Thyroid gland (tissue), 4 donors: ENCODE measurements at regions not wholly inside any gene's neighbourhood (a gene's known extent, or its start where the extent isn't known, plus 50 kb on each side); places are given as distances from the start of the nearest gene placed in this dataset.
"Not testable (repeated sequence)": the region's sequence is repeated elsewhere in the genome, so short reads cannot be mapped to it uniquely, and the experiment has no call there.

Source experiments
- DNase-seq, 2 donors: peaks; one replicate each; pipeline ENCODE4 v3.0.0-alpha.2; 2019
- H3K27ac ChIP-seq, 3 donors: fragments of 200-600 bp; sonication (generic); 1 replicate in 2 of 3; 2 replicates in 1 of 3; pipeline ENCODE4 v1.5.1; 2016 to 2019; ENCODE audit warnings: mild to moderate bottlenecking in 1 of 3, moderate library complexity in 1 of 3
- H3K27me3 ChIP-seq: fragments of 200-600 bp; sonication (generic); one replicate; pipeline ENCODE4 v1.5.1; 2019
- H3K36me3 ChIP-seq, 2 donors: fragments of 200-600 bp; sonication (generic); one replicate each; pipeline ENCODE4 v1.5.1; 2016 to 2019
- H3K4me1 ChIP-seq, 2 donors: fragments of 200-600 bp; sonication (generic); one replicate each; pipeline ENCODE4 v1.5.1; 2017 to 2019
- H3K4me3 ChIP-seq, 3 donors: fragments of 200-600 bp; sonication (generic); replicated peaks in 1 of 3; 1 replicate in 2 of 3; 2 replicates in 1 of 3; pipeline ENCODE4 v1.5.1; 2016; ENCODE audit warnings: mild to moderate bottlenecking in 1 of 3
- H3K9me3 ChIP-seq: fragments of 200-600 bp; sonication (generic); one replicate; pipeline ENCODE4 v1.5.1; 2017
- WGBS, 2 donors: methylation state at CpG; one replicate each; pipeline ENCODE4 v1.1.5; 2017; 5-methylcytosine and 5-hydroxymethylcytosine counted together
- intact Hi-C: fragments of 100-400 bp; cut with DNase I; formaldehyde crosslinking; loops from one replicate; pipeline ENCODE4 v1.15.1; 2023

DNA sequence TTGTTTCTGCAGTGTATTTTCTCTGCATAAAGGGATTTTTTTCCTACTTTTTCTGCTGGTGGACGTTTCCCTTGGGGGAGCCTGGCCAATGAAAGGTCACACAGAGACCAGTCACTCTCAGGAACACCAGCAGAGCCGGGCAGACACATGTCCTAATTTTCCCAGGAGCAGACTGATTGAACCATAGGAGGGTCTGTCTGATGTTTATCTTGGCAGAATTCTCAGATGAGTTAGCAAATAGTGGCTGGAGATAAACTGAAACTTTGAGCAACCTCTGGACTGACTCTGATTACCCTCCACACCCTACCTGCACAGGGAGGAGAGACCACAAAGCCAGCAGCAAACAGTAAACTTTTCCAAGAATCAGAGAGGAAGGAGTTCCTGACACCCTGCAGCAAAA is 90.0 kb upstream of the PLGLB2 start:
- H3K27ac ChIP-seq, H3K4me1 ChIP-seq, H3K36me3 ChIP-seq, H3K4me3 ChIP-seq, DNase-seq, H3K27me3 ChIP-seq, H3K9me3 ChIP-seq, intact Hi-C loops: not testable (repeated sequence)
- 60 to 71% methylated on average over 2 of the region's 2 CpGs for WGBS, 2 donors

DNA sequence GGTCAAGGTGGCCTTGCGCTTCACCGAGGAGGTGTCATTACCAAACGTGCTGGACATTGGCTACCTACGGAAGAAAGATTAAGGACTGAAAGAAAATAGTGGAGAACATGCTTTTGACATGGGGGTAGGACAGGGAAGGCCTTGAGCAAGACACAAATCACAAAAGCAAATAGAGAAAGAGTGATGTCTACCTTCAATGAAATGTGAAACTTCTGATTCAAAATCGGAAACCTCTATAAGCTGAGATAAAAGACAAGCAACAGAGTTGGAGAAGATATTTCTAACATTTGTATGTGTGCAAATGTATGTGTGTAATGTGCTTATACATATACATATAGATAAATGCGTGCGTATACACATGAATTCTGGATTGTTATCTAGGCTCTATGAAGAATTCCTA is 89.5 kb upstream of the PLGLB2 start:
- H3K9me3 ChIP-seq, intact Hi-C loops, H3K4me3 ChIP-seq, H3K27ac ChIP-seq, DNase-seq, H3K27me3 ChIP-seq, H3K36me3 ChIP-seq, H3K4me1 ChIP-seq: not testable (repeated sequence)
- WGBS, 2 donors = 90% methylated on average over 2 of the region's 7 CpGs; no CpG with 5 or more reads in 1 of the 2 donors

GRCh38 chr2:87658976-87659375 is 88.9 kb upstream of the PLGLB2 start:
- WGBS, 2 donors = 35 to 50% methylated on average over 5 to 6 of the region's 6 CpGs
- H3K9me3 ChIP-seq, H3K4me3 ChIP-seq, intact Hi-C loops, H3K27ac ChIP-seq, H3K36me3 ChIP-seq, H3K27me3 ChIP-seq, H3K4me1 ChIP-seq: not testable (repeated sequence)
- peak in 1 of 2 donors; percentile 3 for DNase-seq

DNA sequence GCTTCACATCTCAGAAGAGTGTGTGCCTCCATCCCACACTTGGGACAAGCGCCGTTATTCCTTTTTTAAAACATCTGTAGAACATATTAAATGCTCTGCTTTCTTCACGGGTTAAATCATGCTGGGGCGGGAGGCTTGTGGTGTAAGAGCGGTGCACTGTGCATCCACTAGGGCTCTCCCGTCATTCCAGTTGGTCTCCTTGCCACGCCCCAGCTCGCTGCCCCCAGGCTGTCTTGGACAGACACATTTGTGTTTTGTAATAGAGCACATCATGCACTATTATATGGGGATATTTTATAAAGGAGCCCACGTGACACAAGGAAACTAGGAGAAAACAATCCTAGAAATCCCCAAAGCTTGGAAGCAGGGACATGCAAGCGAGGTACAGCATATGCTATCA is 87.7 kb upstream of the PLGLB2 start:
- WGBS, 2 donors = 89 to 97% methylated on average over 8 to 9 of the region's 10 CpGs
- H3K27me3 ChIP-seq, H3K9me3 ChIP-seq, H3K4me3 ChIP-seq, H3K27ac ChIP-seq, H3K4me1 ChIP-seq, DNase-seq, H3K36me3 ChIP-seq, intact Hi-C loops: not testable (repeated sequence)

DNA sequence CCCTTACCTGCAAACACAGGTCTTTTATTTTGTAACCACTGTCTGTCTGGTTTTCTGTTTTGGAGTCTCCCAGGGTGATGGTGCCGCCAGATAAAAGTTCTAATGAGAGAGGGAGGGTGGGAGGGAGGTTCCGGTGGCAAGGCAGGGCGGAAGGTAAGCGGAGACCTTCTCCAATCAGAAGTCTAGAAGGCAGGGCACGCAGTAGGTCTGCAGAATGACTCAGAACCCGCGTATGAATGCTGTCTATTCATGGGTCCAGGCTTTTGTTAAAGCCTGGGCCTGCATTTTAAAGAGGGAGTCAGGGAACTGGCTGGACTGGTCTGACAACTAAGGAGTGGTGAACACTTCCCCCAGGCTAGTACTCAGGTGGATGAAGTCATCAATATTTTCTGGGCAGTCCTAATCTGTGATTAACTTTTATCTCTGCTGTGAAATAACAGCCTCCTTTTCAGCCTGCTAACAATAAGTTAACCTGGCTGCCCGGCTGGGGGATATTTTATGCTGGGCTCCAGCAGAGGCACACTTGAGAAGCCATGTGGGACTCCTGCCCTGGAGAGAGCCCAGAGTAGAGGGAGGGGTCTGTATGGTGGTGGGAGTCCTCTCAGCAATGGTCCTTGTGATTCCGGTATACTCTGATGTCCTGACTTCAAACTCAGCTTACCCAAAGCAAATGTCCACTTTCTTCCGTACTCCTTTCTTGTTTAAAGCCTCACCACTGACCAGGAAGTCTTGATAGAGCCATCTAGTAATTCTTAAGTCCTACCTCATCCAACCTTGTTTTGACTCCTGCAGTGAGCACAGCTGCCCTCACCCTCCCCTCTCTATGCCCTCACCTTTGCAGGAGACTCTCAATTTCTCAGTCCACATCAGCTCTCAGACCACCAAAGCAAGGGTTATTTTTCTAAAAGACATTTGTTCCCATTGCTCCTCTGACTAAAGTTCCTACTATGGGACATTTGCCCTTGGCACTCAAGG is 85.3 kb upstream of the PLGLB2 start:
- H3K27me3 ChIP-seq, H3K4me1 ChIP-seq, H3K9me3 ChIP-seq, intact Hi-C loops, H3K4me3 ChIP-seq, H3K36me3 ChIP-seq: not testable (repeated sequence)
- whole genome bisulfite sequencing, 2 donors = 52 to 54% methylated on average over 9 to 10 of the region's 10 CpGs
- H3K27ac ChIP-seq = peak overlapping the region; percentile 71 to 87 (median 84)
- DNase-seq = peak; percentile 68 to 71

GRCh38 chr2:87663347-87663746 is 84.5 kb upstream of the PLGLB2 start:
- H3K9me3 ChIP-seq, intact Hi-C loops: not testable (repeated sequence)

GRCh38 chr2:87667027-87667426 is 80.9 kb upstream of the PLGLB2 start:
- H3K9me3 ChIP-seq, H3K4me1 ChIP-seq, intact Hi-C loops, H3K27ac ChIP-seq, H3K36me3 ChIP-seq, H3K27me3 ChIP-seq, DNase-seq, H3K4me3 ChIP-seq: not testable (repeated sequence)

More at GRCh38 chr2:87663347-87663746, 84.5 kb upstream of the PLGLB2 start:
- H3K27ac ChIP-seq, H3K4me1 ChIP-seq, H3K36me3 ChIP-seq, DNase-seq, H3K4me3 ChIP-seq, H3K27me3 ChIP-seq: not testable (repeated sequence)

GRCh38 chr2:87668361-87668760 is 79.5 kb upstream of the PLGLB2 start:
- DNase-seq, H3K27me3 ChIP-seq, H3K27ac ChIP-seq, H3K4me3 ChIP-seq, H3K4me1 ChIP-seq, H3K9me3 ChIP-seq, H3K36me3 ChIP-seq, intact Hi-C loops: not testable (repeated sequence)
- WGBS, 2 donors = no CpG with 5 or more reads among the region's 5 CpGs

GRCh38 chr2:87669633-87670231 is 78.2 kb upstream of the PLGLB2 start:
- H3K4me1 ChIP-seq, H3K9me3 ChIP-seq, H3K27ac ChIP-seq, H3K4me3 ChIP-seq, DNase-seq, H3K27me3 ChIP-seq, H3K36me3 ChIP-seq, intact Hi-C loops: not testable (repeated sequence)
- 100% methylated on average over 3 of the region's 8 CpGs for WGBS, 2 donors

DNA sequence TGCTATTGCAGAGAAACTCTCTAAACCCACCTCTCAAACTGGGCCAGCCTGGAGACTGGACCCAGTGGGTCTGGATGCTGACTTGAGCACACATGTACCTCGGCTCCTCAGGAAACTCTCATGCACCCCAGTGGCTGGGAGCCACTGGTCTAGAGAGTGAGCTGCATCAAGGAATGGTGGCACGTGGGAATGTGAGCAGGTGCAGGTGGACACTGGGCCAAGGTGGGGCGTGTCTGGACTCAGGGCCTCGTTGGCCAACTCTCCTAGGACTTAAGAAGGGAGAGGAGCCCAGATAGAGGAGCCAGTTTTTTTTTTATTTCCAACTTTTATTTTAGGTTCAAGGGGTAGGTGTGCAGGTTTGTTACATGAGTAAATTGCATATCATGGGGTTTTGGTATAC is 75.5 kb upstream of the PLGLB2 start:
- H3K27me3 ChIP-seq, H3K9me3 ChIP-seq, H3K4me3 ChIP-seq, H3K36me3 ChIP-seq, DNase-seq, H3K27ac ChIP-seq, H3K4me1 ChIP-seq, intact Hi-C loops: not testable (repeated sequence)
- WGBS, 2 donors = 91% methylated on average over 3 of the region's 4 CpGs; no CpG with 5 or more reads in 1 of the 2 donors

- no CpG with 5 or more reads among the region's 2 CpGs for WGBS, 2 donors
- DNase-seq, H3K9me3 ChIP-seq, H3K36me3 ChIP-seq, H3K4me1 ChIP-seq, H3K4me3 ChIP-seq, intact Hi-C loops, H3K27ac ChIP-seq, H3K27me3 ChIP-seq: not testable (repeated sequence)
Observed at GRCh38 chr2:87674729-87675128, 73.2 kb upstream of the PLGLB2 start.

- H3K9me3 ChIP-seq, DNase-seq, H3K27ac ChIP-seq, intact Hi-C loops, H3K4me3 ChIP-seq, H3K27me3 ChIP-seq, H3K4me1 ChIP-seq, H3K36me3 ChIP-seq: not testable (repeated sequence)
- 100% methylated on average over 1 to 2 of the region's 7 CpGs for WGBS, 2 donors
Observed at GRCh38 chr2:87675487-87675886, 72.4 kb upstream of the PLGLB2 start.

- H3K4me3 ChIP-seq, intact Hi-C loops, H3K9me3 ChIP-seq, H3K4me1 ChIP-seq, H3K27me3 ChIP-seq, H3K36me3 ChIP-seq, DNase-seq, H3K27ac ChIP-seq: not testable (repeated sequence)
- WGBS, 2 donors = 100% methylated on average over 1 of the region's 5 CpGs; no CpG with 5 or more reads in 1 of the 2 donors
Observed at GRCh38 chr2:87677421-87677923, 70.4 kb upstream of the PLGLB2 start.
